B cell (primary cell): ENCODE measurements at regions not wholly inside any gene's neighbourhood (a gene's known extent, or its start where the extent isn't known, plus 50 kb on each side); places are given as distances from the start of the nearest gene placed in this dataset.

Experiments
- ATAC-seq: fragments of 200-7000 bp; cut with Tn5 transposase; one replicate; pipeline ENCODE4 v1.10.0; 2021; ENCODE audit warnings: low read depth, mild to moderate bottlenecking, moderate number of reproducible peaks, moderate library complexity
- CTCF ChIA-PET: fragments of 350-600 bp; sonication (Branson Sonifier 250); formaldehyde crosslinking; loops from one replicate; lab custom pipeline; 2021; ENCODE audit warnings: antibody characterized with exemption, inconsistent platforms; lab: Charles Lee
- POLR2A ChIA-PET: fragments of 350-600 bp; sonication (Branson Sonifier 250); formaldehyde crosslinking; loops from one replicate; lab custom pipeline; 2021; ENCODE audit warnings: antibody characterized with exemption; lab: Charles Lee
- DNase-seq: peaks from one replicate; pipeline ENCODE4 v3.0.0; 2013
- H2AFZ ChIP-seq: 2 replicates; pipeline ENCODE4 v1.6.1; 2012; ENCODE audit warnings: mild to moderate bottlenecking, low read depth, low read length; ENCODE audit not compliant: insufficient read depth, poor library complexity, severe bottlenecking
- H3K27ac ChIP-seq, 2 donors: 1 replicate in 1 of 2; 2 replicates in 1 of 2; pipeline ENCODE4 v1.5.1; 2012 to 2013; ENCODE audit warnings: low read length in 2 of 2, mild to moderate bottlenecking in 2 of 2, moderate library complexity in 1 of 2
- H3K27me3 ChIP-seq, 4 experiments: fragments of 200-600 bp in 1 of 4; sonication (generic) in 1 of 4; replicated peaks in 1 of 4; 1 replicate in 2 of 4; 2 replicates in 2 of 4; pipeline versions ENCODE4 v1.6.1 to v1.7.0; 2013 to 2016; ENCODE audit warnings: low read length in 3 of 4, mild to moderate bottlenecking in 2 of 4, mixed read lengths in 1 of 4, moderate library complexity in 1 of 4; ENCODE audit not compliant: insufficient read depth in 4 of 4, control insufficient read depth in 3 of 4; ENCODE audit errors: control extremely low read depth in 1 of 4
- H3K36me3 ChIP-seq, 2 experiments: replicated peaks in 1 of 2; 1 replicate in 1 of 2; 2 replicates in 1 of 2; pipeline versions ENCODE4 v1.6.1 to v1.7.1; 2013; ENCODE audit warnings: low read length in 1 of 2; ENCODE audit not compliant: insufficient read depth in 2 of 2, control insufficient read depth in 1 of 2; ENCODE audit errors: control extremely low read depth in 1 of 2, extremely low read depth in 1 of 2
- H3K4me1 ChIP-seq, 2 donors: fragments of 200-600 bp in 1 of 2; sonication (generic) in 1 of 2; 1 replicate in 1 of 2; 2 replicates in 1 of 2; pipeline versions ENCODE4 v1.5.1 to v1.6.1; 2013 to 2017; ENCODE audit warnings: low read length in 2 of 2; ENCODE audit not compliant: control insufficient read depth in 2 of 2, insufficient read depth in 2 of 2
- H3K4me2 ChIP-seq: replicated peaks from 2 replicates; pipeline ENCODE3; 2012; ENCODE audit warnings: mild to moderate bottlenecking, low read depth, low read length; ENCODE audit not compliant: poor library complexity, severe bottlenecking
- H3K4me3 ChIP-seq, 5 experiments: fragments of 200-600 bp in 1 of 5; sonication (generic) in 1 of 5; 1 replicate in 3 of 5; 2 replicates in 2 of 5; pipeline versions ENCODE4 v1.5.1 to v1.7.0; 2011 to 2016; ENCODE audit warnings: low read length in 4 of 5, mild to moderate bottlenecking in 4 of 5, low read depth in 2 of 5, control low read depth in 1 of 5, moderate library complexity in 1 of 5; ENCODE audit not compliant: insufficient read depth in 1 of 5; ENCODE audit errors: control extremely low read depth in 1 of 5, extremely low read depth in 1 of 5
- H3K79me2 ChIP-seq: fragments of 200-600 bp; sonication (generic); one replicate; pipeline ENCODE4 v1.6.0; 2016; ENCODE audit warnings: low read length; ENCODE audit not compliant: control insufficient read depth, insufficient read depth
- H3K9ac ChIP-seq: fragments of 200-600 bp; sonication (generic); 2 replicates; pipeline ENCODE4 v1.6.1; 2017; ENCODE audit warnings: mild to moderate bottlenecking, low read length, moderate library complexity
- H3K9me3 ChIP-seq, 3 donors: one replicate each; pipeline versions ENCODE4 v1.6.1 to v1.7.1; 2013; ENCODE audit warnings: low read length in 2 of 3; ENCODE audit not compliant: control insufficient read depth in 2 of 3, insufficient read depth in 1 of 3; ENCODE audit errors: control extremely low read depth in 1 of 3
- H4K20me1 ChIP-seq: 2 replicates; pipeline ENCODE4 v1.6.0; 2012; ENCODE audit warnings: mild to moderate bottlenecking, low read length; ENCODE audit not compliant: insufficient read depth, control insufficient read depth, poor library complexity, severe bottlenecking
- H3K27ac Mint-ChIP-seq: one replicate; pipeline ENCODE4 v1.8.0; 2021; ENCODE audit warnings: mixed read lengths
- H3K27me3 Mint-ChIP-seq: one replicate; pipeline ENCODE4 v1.8.0; 2021; ENCODE audit warnings: mixed read lengths
- H3K4me1 Mint-ChIP-seq: one replicate; pipeline ENCODE4 v1.8.0; 2021; ENCODE audit warnings: mixed read lengths
- H3K4me3 Mint-ChIP-seq: one replicate; pipeline ENCODE4 v1.8.0; 2021; ENCODE audit warnings: mixed read lengths
- H3K9me3 Mint-ChIP-seq: one replicate; pipeline ENCODE4 v1.8.0; 2022; ENCODE audit warnings: mixed read lengths; ENCODE audit not compliant: insufficient read depth
- CTCF ChIP-seq: fragments of 200-600 bp; IDR thresholded peaks from one replicate; pipeline ENCODE4 v1.8.0; 2022; ENCODE audit warnings: antibody characterized with exemption, mild to moderate bottlenecking
- EZH2 ChIP-seq: IDR thresholded peaks from 2 replicates; pipeline ENCODE4 v1.6.1; 2012; ENCODE audit warnings: borderline replicate concordance, low read depth, mild to moderate bottlenecking, moderate library complexity, low read length; ENCODE audit not compliant: insufficient read depth, poor library complexity, severe bottlenecking
- WGBS: methylation state at CpG from one replicate; pipeline ENCODE4 v1.1.5; 2013; ENCODE audit warnings: missing lambda C conversion rate; ENCODE audit not compliant: insufficient coverage; 5-methylcytosine and 5-hydroxymethylcytosine counted together
- intact Hi-C: fragments of 100-400 bp; cut with micrococcal nuclease; formaldehyde crosslinking; loops from one replicate; pipeline ENCODE4 v1.10.0; 2022

- H3K79me2 ChIP-seq, result no peaks in the 10 kb centered on the region
- TF ChIP-seq CTCF (no peak), EZH2 (no peak)
- H2AFZ ChIP-seq, result no peak overlapping the region
- H3K9ac ChIP-seq, result no peak overlapping the region
- Mint-ChIP-seq H3K4me3 (no peak overlapping the region), H3K27ac (no peak overlapping the region), H3K27me3 (no peaks in the 10 kb centered on the region), H3K9me3 (no peaks in the 10 kb centered on the region), H3K4me1 (no peaks in the 10 kb centered on the region)
- CTCF ChIA-PET, result no interaction called here
- no peaks in the 10 kb centered on the region for H3K4me1 ChIP-seq
- no peaks in the 10 kb centered on the region for H4K20me1 ChIP-seq
- H3K27me3 ChIP-seq, result no peaks in the 10 kb centered on the region
- 86% methylated on average over 1 of the region's 2 CpGs for WGBS
- peaks cover 0 to 2% (median 0%) of the 10 kb centered on the region in 3 donors for H3K9me3 ChIP-seq
- no peak overlapping the region for H3K4me3 ChIP-seq
- H3K27ac ChIP-seq, result no peak overlapping the region
- no peak overlapping the region for H3K4me2 ChIP-seq
- intact Hi-C loops, result no loop called here
- no peaks in the 10 kb centered on the region for H3K36me3 ChIP-seq
- no peak for ATAC-seq
- POLR2A ChIA-PET, result no interaction called here
- no peak for DNase-seq
Observed at GRCh38 chr4:67220861-67221260, 324.4 kb downstream of the CENPC start.

DNA sequence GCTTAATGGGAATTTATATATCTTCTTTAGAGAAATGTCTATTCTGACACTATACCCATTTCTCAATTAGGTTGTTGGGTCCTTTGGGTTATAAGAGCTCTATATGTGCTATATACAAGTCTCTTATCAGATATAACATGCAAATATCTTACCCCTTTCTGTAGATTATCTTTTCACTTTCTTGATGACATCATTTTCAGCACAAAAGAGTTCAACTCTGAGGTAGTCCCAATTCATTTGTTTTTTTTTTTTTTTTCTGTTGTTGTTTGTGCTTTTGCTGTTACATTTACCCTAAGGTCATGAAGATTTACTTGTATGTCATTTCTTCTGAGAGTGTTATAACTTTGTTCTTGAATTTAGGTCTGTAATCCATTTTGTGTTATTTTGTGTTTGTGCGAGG, 326.4 kb downstream of the CENPC start:
- Mint-ChIP-seq H3K4me1 (no peaks in the 10 kb centered on the region), H3K9me3 (no peaks in the 10 kb centered on the region), H3K27ac (no peak overlapping the region), H3K4me3 (no peak overlapping the region), H3K27me3 (no peaks in the 10 kb centered on the region)
- Histone ChIP-seq H3K27ac (no peak overlapping the region), H3K9me3 (peaks cover 0 to 2% (median 0%) of the 10 kb centered on the region in 3 donors), H3K79me2 (no peaks in the 10 kb centered on the region), H3K27me3 (no peaks in the 10 kb centered on the region), H3K4me1 (no peaks in the 10 kb centered on the region), H3K4me3 (no peak overlapping the region), H3K9ac (no peak overlapping the region), H3K4me2 (no peak overlapping the region), H4K20me1 (no peaks in the 10 kb centered on the region), H3K36me3 (no peaks in the 10 kb centered on the region), H2AFZ (no peak overlapping the region)
- WGBS, result no CpG with 5 or more reads among the region's 1 CpG
- intact Hi-C loops, result no loop called here
- ATAC-seq, result no peak
- CTCF ChIA-PET, result interaction anchor here (0.7 kb wide), 1 partner anchor 92 kb away, joined by 3 read pairs; no protein-coding TSS in a partner anchor
- DNase-seq, result no peak
- POLR2A ChIA-PET, result no interaction called here
- no peak for TF ChIP-seq CTCF
